HepG2 (cell line): ENCODE measurements at regions not wholly inside any gene's neighbourhood (a gene's known extent, or its start where the extent isn't known, plus 50 kb on each side); places are given as distances from the start of the nearest gene placed in this dataset.

Experiments used
- ATAC-seq: fragments of 200-7000 bp; cut with Tn5 transposase; 3 replicates; pipeline ENCODE4 v1.9.1; 2020; ENCODE audit warnings: mild to moderate bottlenecking, moderate library complexity
- BruUV-seq: library from RNA; stranded (reverse); fragments of 400-500 nt; replicated peaks from 2 replicates; lab custom pipeline; 2021; lab: Mats Ljungman, UMichigan
- CTCF ChIA-PET: fragments of 300-600 bp; formaldehyde crosslinking; extraction: SDS; loops from one replicate; lab custom pipeline; 2021; ENCODE audit warnings: low total read pairs, inconsistent platforms, low intra/inter-chr PET ratio; lab: Yijun Ruan, JAX
- POLR2A ChIA-PET: fragments of 350-600 bp; sonication (Branson Sonifier 250); formaldehyde crosslinking; loops from one replicate; lab custom pipeline; 2020; ENCODE audit warnings: antibody characterized with exemption, inconsistent platforms; lab: Yijun Ruan, JAX
- DNase-seq: peaks from one replicate; pipeline ENCODE4 v3.0.0-alpha.2; 2015; ENCODE audit warnings: low spot score
- FAIRE-seq: peaks from 3 replicates; lab custom pipeline; 2011; peaks lifted over from hg19 to GRCh38; lab: Jason Lieb, UNC
- H2AFZ ChIP-seq: one replicate; pipeline ENCODE4 v1.6.1; 2011; ENCODE audit warnings: low read length, inconsistent platforms
- H3K27ac ChIP-seq: fragments of 300-600 bp; 3 replicates; pipeline ENCODE4 v1.8.0; 2011; ENCODE audit warnings: mixed run types, mild to moderate bottlenecking, mixed read lengths, low read length, inconsistent platforms; ENCODE audit not compliant: insufficient read depth; ENCODE audit errors: extremely low read length
- H3K27me3 ChIP-seq, 2 experiments: fragments of 200-600 bp in 1 of 2; 2 replicates in 1 of 2; 3 replicates in 1 of 2; pipeline versions ENCODE4 v1.6.0 to v1.8.0; 2011; ENCODE audit warnings: low read length in 2 of 2, mild to moderate bottlenecking in 2 of 2, moderate library complexity in 2 of 2, inconsistent platforms in 1 of 2; ENCODE audit not compliant: insufficient read depth in 2 of 2, control insufficient read depth in 1 of 2
- H3K36me3 ChIP-seq, 2 experiments: fragments of 200-600 bp in 1 of 2; replicated peaks in 1 of 2; 2 replicates in 1 of 2; 3 replicates in 1 of 2; pipeline versions ENCODE4 v1.5.1 to v1.8.0; 2011; ENCODE audit warnings: low read length in 2 of 2, inconsistent platforms in 1 of 2; ENCODE audit not compliant: insufficient read depth in 2 of 2, control insufficient read depth in 1 of 2
- H3K4me1 ChIP-seq: 2 replicates; pipeline ENCODE4 v1.5.1; 2012; ENCODE audit warnings: low read length, inconsistent platforms; ENCODE audit not compliant: insufficient read depth
- H3K4me2 ChIP-seq: 2 replicates; pipeline ENCODE4 v1.6.0; 2011; ENCODE audit warnings: low read depth, low read length, inconsistent platforms
- H3K4me3 ChIP-seq, 3 experiments: fragments of 200-600 bp in 1 of 3; sonication (generic), shearing (Covaris generic) in 1 of 3; replicated peaks in 1 of 3; 2 replicates each; pipeline ENCODE4 v1.5.1; 2011 to 2016; ENCODE audit warnings: low read length in 3 of 3, inconsistent platforms in 2 of 3, low read depth in 2 of 3, mild to moderate bottlenecking in 2 of 3, control low read depth in 1 of 3, mixed read lengths in 1 of 3; ENCODE audit not compliant: insufficient read depth in 1 of 3
- H3K79me2 ChIP-seq: one replicate; pipeline ENCODE4 v1.6.1; 2011; ENCODE audit warnings: low read length, inconsistent platforms; ENCODE audit not compliant: insufficient read depth
- H3K9ac ChIP-seq: 2 replicates; pipeline ENCODE4 v1.6.0; 2011; ENCODE audit warnings: mild to moderate bottlenecking, low read depth, low read length, inconsistent platforms; ENCODE audit not compliant: insufficient read depth
- H3K9me3 ChIP-seq: 2 replicates; pipeline ENCODE4 v1.5.1; 2012; ENCODE audit warnings: mild to moderate bottlenecking, low read length
- H4K20me1 ChIP-seq: 2 replicates; pipeline ENCODE4 v1.6.0; 2011; ENCODE audit warnings: inconsistent platforms, mild to moderate bottlenecking, low read length, moderate library complexity; ENCODE audit not compliant: insufficient read depth
- FOXM1 ChIP-seq: sonication (generic); formaldehyde crosslinking; IDR thresholded peaks from 2 replicates; pipeline ENCODE4 v1.5.0; 2020; ENCODE audit warnings: missing genetic modification reagents
- HDAC2 ChIP-seq: sonication (generic); formaldehyde crosslinking; IDR thresholded peaks from 2 replicates; pipeline ENCODE4 v1.4.0; 2020; ENCODE audit warnings: missing genetic modification reagents
- IKZF5 ChIP-seq: IDR thresholded peaks from 2 replicates; pipeline ENCODE4 v1.6.1; 2018; ENCODE audit warnings: missing genetic modification reagents, mild to moderate bottlenecking, missing compliant biosample characterization
- MLLT10 ChIP-seq: sonication (generic); formaldehyde crosslinking; IDR thresholded peaks from 2 replicates; pipeline ENCODE4 v1.4.0; 2020; ENCODE audit warnings: missing genetic modification reagents
- NPAS2 ChIP-seq: sonication (generic); formaldehyde crosslinking; IDR thresholded peaks from 2 replicates; pipeline ENCODE4 v1.8.0; 2022; ENCODE audit warnings: mild to moderate bottlenecking, missing genetic modification reagents, borderline replicate concordance
- NR2F6 ChIP-seq, 2 experiments: IDR thresholded peaks; 2 replicates each; pipeline ENCODE4 v1.6.1; 2016; ENCODE audit warnings: antibody characterized with exemption in 1 of 2, mild to moderate bottlenecking in 1 of 2
- PRPF4 ChIP-seq: fragments of 200-400 bp; formaldehyde crosslinking; IDR thresholded peaks from 2 replicates; pipeline ENCODE4 v1.6.1; 2016; ENCODE audit warnings: low read length, low read depth; ENCODE audit not compliant: poor library complexity, severe bottlenecking
- SKIL ChIP-seq: sonication (generic); formaldehyde crosslinking; IDR thresholded peaks from 2 replicates; pipeline ENCODE4 v1.8.0; 2022; ENCODE audit warnings: missing genetic modification reagents, mild to moderate bottlenecking, moderate library complexity, borderline replicate concordance
- SNAPC4 ChIP-seq: sonication (generic); formaldehyde crosslinking; IDR thresholded peaks from 2 replicates; pipeline ENCODE4 v1.4.0; 2020; ENCODE audit warnings: mild to moderate bottlenecking, missing genetic modification reagents
- ZFY ChIP-seq: sonication (generic); formaldehyde crosslinking; IDR thresholded peaks from 2 replicates; pipeline ENCODE4 v1.4.0; 2020; ENCODE audit warnings: missing genetic modification reagents
- ZNF598 ChIP-seq: sonication (generic); formaldehyde crosslinking; IDR thresholded peaks from 2 replicates; pipeline ENCODE4 v1.5.1; 2020; ENCODE audit warnings: mild to moderate bottlenecking, missing genetic modification reagents, borderline replicate concordance
- WGBS: methylation state at CpG from one replicate; pipeline ENCODE4 v1.1.6; 2017; ENCODE audit warnings: low lambda C conversion rate; 5-methylcytosine and 5-hydroxymethylcytosine counted together
- in situ Hi-C: cut with HindIII; loops from 2 replicates; pipeline ENCODE4 v1.10.0; 2017; ENCODE audit warnings: low pct_unique_long_range_greater_than_20kb; ENCODE audit not compliant: extremely low pct_ligation_motif_present
- intact Hi-C: fragments of 100-400 bp; cut with micrococcal nuclease; formaldehyde crosslinking; loops from one replicate; pipeline ENCODE4 v1.10.0; 2022; ENCODE audit not compliant: unreplicated experiment
- TF ChIP-seq, protein P1 (sequence below): sonication (generic); formaldehyde crosslinking; IDR thresholded peaks from 2 replicates; pipeline ENCODE4 v1.5.1; 2020; ENCODE audit warnings: missing genetic modification reagents, mild to moderate bottlenecking, borderline replicate concordance

DNA sequence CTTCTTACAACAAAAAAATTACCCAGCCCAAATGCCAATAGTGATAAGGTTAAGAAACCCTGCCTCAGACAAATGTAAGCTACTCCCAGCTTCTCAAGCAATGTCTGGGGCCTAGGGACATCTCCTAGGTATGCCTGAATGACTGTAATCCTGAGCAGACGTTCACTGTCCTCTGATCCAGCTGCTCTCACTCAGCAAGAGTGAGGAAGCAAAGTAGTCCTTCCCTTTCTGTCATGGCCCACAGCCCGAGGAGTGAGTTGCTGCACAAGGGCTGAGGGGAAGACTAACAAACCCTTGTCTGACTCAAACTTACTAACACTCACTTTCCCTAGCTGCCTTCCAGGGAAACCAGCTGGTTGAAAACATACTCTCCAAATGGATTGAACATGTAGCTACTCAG is 124.9 kb upstream of the TNFSF4 start:
- H3K79me2 ChIP-seq = no peaks in the 10 kb centered on the region
- FAIRE-seq (no peak), ATAC-seq (no peak), DNase-seq (no peak)
- no peak overlapping the region for H2AFZ ChIP-seq
- ChIA-PET POLR2A (no interaction called here), CTCF (no interaction called here)
- no peak overlapping the region for H3K9ac ChIP-seq
- intact Hi-C loops = no loop called here
- WGBS = 44% methylated on average over 1 of the region's 2 CpGs
- H3K9me3 ChIP-seq = no peaks in the 10 kb centered on the region
- no TSS peak for BruUV-seq
- H3K27me3 ChIP-seq = no peaks in the 10 kb centered on the region
- peaks cover 8% of the 10 kb centered on the region; the same call in 1 of the 2 replicates for H3K4me1 ChIP-seq
- H3K4me2 ChIP-seq = no peak overlapping the region
- H3K27ac ChIP-seq = no peak overlapping the region
- TF ChIP-seq FOXM1 (CRISPR knock-in tag) (no peak), NPAS2 (CRISPR knock-in tag) (no peak), IKZF5 (CRISPR knock-in tag) (no peak), MLLT10 (CRISPR knock-in tag) (no peak), HDAC2 (CRISPR knock-in tag) (no peak), ZFY (CRISPR knock-in tag) (no peak), SNAPC4 (no peak), SKIL (no peak), NR2F6 (IDR thresholded peaks at IDR 0.05) (no peak), NR2F6 (CRISPR knock-in tag; IDR thresholded peaks at IDR 0.05) (no peak), PRPF4 (no peak), ZNF598 (CRISPR knock-in tag) (no peak)
- TF ChIP-seq, protein P1, sequence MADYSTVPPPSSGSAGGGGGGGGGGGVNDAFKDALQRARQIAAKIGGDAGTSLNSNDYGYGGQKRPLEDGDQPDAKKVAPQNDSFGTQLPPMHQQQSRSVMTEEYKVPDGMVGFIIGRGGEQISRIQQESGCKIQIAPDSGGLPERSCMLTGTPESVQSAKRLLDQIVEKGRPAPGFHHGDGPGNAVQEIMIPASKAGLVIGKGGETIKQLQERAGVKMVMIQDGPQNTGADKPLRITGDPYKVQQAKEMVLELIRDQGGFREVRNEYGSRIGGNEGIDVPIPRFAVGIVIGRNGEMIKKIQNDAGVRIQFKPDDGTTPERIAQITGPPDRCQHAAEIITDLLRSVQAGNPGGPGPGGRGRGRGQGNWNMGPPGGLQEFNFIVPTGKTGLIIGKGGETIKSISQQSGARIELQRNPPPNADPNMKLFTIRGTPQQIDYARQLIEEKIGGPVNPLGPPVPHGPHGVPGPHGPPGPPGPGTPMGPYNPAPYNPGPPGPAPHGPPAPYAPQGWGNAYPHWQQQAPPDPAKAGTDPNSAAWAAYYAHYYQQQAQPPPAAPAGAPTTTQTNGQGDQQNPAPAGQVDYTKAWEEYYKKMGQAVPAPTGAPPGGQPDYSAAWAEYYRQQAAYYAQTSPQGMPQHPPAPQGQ (CRISPR knock-in tag) = no peak
- no peaks in the 10 kb centered on the region for H4K20me1 ChIP-seq
- in situ Hi-C loops = no loop called here
- H3K4me3 ChIP-seq = no peak overlapping the region
- no peaks in the 10 kb centered on the region for H3K36me3 ChIP-seq
